CD4-positive, alpha-beta T cell treated with Interleukin-4 for 1 hour (primary cell): ENCODE measurements at regions not wholly inside any gene's neighbourhood (a gene's known extent, or its start where the extent isn't known, plus 50 kb on each side); places are given as distances from the start of the nearest gene placed in this dataset.
"Not testable (repeated sequence)": the region's sequence is repeated elsewhere in the genome, so short reads cannot be mapped to it uniquely, and the experiment has no call there.

Experiments used
- DNase-seq, 2 donors: peaks; one replicate each; pipeline ENCODE4 v3.0.0-alpha.2; 2020 to 2022

DNA sequence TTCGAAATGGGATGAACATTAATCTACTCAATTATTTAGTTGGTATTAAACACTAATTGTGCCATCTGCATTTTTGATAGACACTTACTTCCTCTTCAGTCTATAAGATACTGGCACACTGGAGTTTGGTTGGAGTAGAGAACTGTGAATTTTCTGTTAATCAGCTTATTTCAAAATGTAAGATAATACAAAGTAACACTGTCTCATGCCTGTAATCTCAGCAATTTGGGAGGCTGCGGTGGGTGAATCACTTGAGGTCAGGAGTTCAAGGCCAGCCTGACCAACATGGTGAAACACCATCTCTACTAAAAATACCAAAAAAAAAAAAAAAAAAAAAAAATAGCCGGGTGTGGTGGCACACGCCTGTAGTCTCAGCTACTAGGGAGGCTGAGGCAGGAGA, 440.2 kb upstream of the NUDT12 start:
- not testable (repeated sequence) for DNase-seq

GRCh38 chr5:104001136-104001535, 438.5 kb upstream of the NUDT12 start:
- no peak for DNase-seq

DNA sequence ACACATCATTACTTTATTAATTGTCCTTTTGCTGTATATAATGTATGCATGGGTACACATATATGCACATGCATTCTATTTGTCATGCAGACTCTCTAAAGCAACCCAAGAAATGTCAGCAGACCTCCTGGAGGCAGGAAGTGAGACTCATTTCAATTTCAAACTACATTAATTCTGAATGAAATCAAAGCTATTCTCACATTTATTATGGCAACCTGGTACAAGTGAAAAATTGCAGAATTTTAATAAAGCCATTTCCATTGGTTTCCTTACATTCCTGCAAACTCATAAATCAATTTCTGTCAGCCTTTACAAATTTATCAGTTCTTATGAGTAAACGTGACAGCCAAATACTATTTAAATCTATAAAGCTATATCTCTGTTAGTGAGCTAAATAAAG, 430.4 kb upstream of the NUDT12 start:
- DNase-seq = no peak

- no peak for DNase-seq
These were observed 427.5 kb upstream of the NUDT12 start for GRCh38 chr5:103990064-103990463.

- DNase-seq = no peak
These were observed 419.0 kb upstream of the NUDT12 start for GRCh38 chr5:103981592-103981991.

DNA sequence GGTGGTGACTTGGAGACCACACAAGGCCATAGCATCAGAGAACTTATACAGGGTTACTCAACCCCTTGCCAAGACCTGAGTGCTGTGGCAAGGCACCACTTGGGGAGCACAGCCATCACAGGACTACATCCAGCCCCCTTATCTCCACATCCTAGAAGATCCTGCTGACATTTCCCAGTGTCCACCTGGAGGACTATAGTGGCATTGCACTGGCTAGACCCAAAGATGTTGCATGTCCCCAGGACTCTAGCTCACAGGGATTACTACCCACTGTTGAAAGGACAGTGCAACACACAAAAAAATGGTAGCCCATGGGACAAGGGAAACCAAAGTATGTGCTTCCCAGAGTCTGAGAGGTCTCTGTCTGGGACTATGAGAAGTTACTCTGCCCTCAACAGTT, 411.1 kb upstream of the NUDT12 start:
- DNase-seq = no peak

DNA sequence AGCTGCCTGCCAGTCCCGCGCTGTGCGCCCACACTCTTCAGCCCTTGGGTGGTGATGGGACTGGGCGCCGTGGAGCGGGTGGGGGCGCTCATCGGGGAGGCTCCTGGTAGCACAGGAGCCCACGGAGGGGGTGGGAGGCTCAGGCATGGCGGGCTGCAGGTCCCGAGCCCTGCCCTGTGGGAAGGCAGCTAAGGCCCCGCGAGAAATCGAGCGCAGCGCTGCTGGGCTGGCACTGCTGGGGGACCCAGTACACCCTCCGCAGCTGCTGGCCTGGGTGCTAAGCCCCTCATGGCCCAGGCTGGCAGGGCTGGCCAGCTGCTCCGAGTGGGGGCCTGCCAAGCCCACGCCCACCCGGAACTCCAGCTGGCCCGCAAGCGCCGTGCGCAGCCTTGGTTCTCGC, 403.7 kb upstream of the NUDT12 start:
- DNase-seq = not testable (repeated sequence)

DNA sequence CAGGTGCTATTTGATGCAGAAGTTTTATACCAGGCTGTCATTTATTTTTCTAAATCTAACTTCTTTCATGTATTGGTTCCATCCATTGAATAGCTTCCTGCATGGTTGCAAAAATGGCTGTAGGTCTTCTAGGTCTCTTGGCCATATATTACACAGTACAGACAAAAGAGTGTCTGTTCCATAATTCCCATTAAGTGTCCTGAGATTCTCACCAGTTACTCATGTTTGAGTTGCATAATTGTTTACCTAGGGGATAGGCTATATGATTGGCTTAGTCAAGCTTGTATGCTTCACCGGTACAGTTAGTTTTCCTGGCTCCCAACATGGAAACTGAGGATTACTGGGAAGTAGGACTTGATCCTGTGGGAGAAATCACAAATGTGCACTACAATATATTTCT, 399.4 kb upstream of the NUDT12 start:
- no peak for DNase-seq

DNA sequence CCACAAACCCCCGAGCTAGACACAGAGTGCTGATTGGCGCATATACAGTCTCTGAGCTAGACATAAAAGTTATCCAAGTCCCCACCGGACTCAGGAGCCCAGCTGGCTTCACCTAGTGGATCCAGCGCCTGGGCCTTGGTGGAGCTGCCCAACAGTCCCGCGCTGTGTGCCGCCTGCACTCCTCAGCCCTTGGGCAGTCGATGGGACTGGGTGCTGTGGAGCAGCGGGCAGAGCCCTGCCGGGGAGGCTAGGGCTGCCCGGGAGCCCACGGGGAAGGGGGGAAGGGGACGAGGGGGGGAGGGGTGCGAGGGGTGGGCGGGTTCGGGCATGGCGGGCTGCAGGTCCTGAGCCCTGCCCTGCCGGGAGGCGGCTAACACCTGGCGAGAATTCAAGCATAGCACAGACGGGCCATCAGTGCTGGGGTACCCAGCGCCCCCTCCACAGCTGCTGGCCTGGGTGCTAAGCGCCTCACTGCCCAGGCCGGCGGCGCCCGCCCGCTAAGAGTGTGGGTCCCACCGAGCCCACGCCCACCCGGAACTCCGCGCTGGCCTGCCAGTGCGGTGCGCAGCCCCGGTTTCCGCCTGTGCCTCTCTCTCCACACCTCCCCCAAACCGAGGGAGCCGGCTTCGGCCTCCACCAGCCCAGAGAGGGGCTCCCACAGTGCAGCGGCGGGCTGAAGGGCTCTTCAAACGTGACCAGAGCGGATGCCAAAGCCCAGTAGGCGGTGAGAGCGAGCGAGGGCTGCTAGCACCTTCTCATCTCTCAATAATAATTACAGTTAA, 391.2 kb upstream of the NUDT12 start:
- DNase-seq = no peak

- DNase-seq = no peak
These were observed 389.2 kb upstream of the NUDT12 start for GRCh38 chr5:103951776-103952175.

GRCh38 chr5:103943230-103943629, 380.6 kb upstream of the NUDT12 start:
- no peak for DNase-seq

- no peak for DNase-seq
These were observed 380.1 kb upstream of the NUDT12 start for GRCh38 chr5:103942587-103943186.

GRCh38 chr5:103941596-103941995, 379.0 kb upstream of the NUDT12 start:
- no peak for DNase-seq

DNA sequence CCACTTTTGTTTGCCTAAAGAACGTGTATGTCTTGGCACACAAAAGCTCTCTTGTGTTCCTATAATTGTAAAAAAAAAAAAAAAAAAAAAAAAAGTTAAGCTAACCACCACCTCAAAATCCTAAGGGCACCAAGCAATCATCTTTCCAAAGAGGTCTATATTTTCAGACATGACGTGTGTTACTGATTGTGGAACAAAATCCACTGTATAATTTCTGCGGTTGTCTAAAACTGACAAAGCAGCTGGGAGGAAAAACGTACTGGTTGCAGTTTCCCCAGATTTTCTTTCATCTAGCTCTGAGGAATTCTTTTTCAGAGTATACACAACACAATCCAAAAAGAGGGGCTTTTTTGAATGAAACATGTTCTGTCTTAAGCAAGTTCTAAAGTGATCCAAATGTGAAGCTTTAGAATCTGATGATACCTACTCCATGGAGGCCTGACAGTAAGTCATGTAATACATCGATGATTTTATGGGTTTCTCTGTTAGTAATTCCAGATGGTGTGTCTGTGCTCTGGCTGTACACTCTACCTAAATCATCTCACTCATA, 375.6 kb upstream of the NUDT12 start:
- DNase-seq = no peak

GRCh38 chr5:103929338-103930013, 366.9 kb upstream of the NUDT12 start:
- no peak for DNase-seq

- no peak for DNase-seq
These were observed 365.1 kb upstream of the NUDT12 start for GRCh38 chr5:103927739-103928138.

GRCh38 chr5:103923616-103924168, 361.1 kb upstream of the NUDT12 start:
- DNase-seq = no peak

GRCh38 chr5:103919506-103919905, 356.9 kb upstream of the NUDT12 start:
- DNase-seq = no peak

GRCh38 chr5:103918668-103919367, 356.2 kb upstream of the NUDT12 start:
- no peak for DNase-seq

GRCh38 chr5:103915081-103915480, 352.5 kb upstream of the NUDT12 start:
- no peak for DNase-seq

DNA sequence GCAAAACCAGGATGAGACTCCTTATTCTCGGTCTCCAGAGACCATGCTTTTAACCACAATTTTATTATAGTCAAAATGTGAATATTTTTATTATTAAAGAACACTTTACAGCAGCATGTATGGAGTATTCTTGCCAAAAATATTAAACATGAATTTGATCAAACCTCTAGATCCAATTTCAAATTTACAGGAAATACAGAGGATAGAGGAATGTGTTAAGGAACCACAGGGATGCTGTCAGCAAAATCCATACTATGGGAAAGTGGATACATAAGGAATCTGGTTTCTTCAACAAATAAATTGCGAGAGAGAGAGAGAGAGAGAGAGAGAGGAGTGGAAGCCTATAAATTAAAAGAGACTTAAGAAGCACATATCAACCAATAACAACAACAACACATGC, 348.2 kb upstream of the NUDT12 start:
- no peak for DNase-seq

- DNase-seq = no peak
These were observed 347.4 kb upstream of the NUDT12 start for GRCh38 chr5:103910011-103910410.

GRCh38 chr5:103909391-103909790, 346.8 kb upstream of the NUDT12 start:
- DNase-seq = no peak
